ENCODE measurements at regions not wholly inside any gene's neighbourhood (a gene's known extent, or its start where the extent isn't known, plus 50 kb on each side); places are given as distances from the start of the nearest gene placed in this dataset.

DNA sequence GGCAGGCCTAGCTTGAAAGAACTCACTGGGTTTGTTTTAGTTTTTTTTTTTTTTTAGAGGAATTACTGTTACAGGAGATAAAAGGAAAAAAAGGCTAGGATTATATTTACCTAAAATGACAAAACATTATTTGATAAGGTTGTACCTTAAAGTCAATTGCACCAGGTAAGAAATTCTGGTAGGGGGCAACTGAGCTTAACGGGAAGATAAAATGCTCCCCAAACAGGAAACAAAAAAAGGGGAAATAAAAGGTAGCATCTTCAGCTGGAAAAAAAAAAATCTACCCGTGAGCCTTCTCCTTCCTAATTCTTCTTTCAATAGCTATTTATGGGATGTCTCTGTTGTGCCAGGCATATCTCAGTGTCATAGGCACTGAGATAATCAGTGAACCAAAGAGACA is 164.5 kb downstream of the PIK3R1 start:
- DNase-seq = no peak

DNA sequence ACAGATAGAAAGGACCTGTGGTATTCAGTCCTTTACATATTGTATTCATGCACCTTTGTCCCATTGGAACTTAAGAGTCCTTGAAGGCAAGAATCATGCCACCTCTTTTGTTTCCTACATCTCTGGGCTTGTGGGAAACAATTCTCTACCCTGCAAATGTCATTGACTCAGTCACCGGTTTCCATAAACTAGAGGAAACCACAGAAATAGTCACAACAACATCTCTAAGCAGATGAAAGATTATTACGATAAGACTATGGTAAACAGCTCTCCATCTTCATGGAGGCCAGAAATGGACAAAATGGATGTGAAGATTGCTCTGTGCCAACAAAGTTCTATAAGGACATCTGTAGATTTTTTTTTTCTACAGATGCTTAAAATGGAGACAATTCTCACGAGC is 165.5 kb downstream of the PIK3R1 start:
- DNase-seq = no peak

DNA sequence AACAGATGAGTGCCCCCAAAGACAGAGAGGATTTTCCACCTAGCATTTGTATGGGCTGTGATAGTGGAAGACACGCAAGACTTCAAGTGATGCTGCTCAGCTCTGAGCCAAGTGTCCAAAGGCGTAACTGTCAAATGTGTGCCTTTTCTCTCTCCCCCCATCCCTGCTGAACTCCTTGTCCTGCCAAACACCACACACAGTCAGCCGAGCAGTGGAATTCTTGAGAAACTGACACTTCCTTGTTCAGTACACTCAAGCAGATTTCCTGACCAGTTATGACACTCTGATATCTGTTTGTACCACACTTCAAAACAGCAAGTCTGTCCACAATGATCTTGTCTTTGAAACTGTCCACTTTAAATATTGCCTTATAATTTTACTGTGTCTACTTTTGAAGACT is 166.4 kb downstream of the PIK3R1 start:
- no peak for DNase-seq

- no peak for DNase-seq
These were observed 167.1 kb downstream of the PIK3R1 start for GRCh38 chr5:68382640-68383039.

DNA sequence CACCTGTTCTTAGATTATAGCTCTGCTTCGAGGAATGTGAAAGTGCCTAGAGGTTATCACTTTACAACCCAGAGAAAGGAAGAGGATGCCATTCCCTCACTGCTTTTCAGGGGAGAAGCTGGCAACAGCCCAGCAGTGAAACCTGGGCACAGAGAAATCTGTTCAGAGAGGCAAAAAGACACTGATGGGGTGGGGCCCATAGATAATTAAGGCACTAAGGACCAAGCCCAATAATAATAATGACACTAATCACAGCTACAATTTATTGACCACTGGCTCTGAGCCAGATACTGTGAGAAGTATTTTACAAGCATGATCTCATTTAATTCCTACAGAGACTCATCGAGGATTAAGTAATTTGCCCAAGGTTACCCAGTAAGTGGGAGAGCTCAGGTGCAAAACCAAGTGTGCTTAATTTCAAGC is 168.3 kb downstream of the PIK3R1 start:
- DNase-seq = no peak

DNA sequence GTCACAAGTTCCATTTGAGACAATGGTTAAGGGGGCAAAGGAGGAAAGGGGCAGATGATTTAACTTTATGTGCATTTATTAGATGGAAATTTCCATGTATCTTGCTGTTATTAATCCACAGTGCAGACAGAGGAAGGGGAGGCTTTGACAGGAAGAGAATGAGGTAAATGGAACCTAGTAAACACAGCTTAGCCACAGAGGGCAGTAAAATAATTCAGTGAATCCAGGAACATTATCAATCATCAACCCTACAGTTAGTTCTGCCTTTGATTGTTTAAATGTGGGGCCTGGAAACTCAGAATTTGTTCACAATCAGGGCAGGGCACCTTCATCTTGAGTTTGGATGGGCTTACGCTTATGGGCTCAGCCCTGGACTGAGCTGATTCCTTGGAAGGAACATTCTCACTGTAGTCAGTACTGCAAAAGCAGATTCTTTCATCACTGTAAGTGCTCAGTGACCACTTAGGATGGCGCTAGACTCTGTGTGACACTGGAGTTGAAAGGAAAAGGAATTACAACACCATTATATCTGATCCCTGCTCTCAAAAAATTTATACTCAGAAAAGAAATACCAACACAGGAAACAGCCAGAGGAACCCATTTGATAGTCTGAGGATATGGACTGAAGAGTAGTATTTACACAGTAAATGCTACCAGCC is 169.5 kb downstream of the PIK3R1 start:
- DNase-seq = no peak

DNA sequence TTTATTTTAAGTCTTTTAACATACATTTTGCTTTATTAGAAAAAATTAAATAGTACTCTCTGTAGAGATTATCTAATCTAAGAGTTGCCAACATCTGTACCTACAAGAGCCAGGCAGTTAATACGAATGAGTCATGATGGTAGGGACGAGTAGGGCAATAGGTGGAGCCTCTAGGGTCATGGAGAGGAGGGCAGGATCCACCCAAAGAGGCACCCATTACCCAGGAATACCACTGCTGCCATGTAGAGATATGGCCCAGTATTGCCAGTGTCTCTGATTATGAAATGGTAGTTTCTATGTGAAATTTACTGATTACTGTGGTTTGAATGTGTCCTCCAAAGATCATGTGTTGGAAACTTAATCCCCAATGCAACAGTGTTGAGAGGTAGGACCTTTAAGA is 170.4 kb downstream of the PIK3R1 start:
- DNase-seq = no peak

DNA sequence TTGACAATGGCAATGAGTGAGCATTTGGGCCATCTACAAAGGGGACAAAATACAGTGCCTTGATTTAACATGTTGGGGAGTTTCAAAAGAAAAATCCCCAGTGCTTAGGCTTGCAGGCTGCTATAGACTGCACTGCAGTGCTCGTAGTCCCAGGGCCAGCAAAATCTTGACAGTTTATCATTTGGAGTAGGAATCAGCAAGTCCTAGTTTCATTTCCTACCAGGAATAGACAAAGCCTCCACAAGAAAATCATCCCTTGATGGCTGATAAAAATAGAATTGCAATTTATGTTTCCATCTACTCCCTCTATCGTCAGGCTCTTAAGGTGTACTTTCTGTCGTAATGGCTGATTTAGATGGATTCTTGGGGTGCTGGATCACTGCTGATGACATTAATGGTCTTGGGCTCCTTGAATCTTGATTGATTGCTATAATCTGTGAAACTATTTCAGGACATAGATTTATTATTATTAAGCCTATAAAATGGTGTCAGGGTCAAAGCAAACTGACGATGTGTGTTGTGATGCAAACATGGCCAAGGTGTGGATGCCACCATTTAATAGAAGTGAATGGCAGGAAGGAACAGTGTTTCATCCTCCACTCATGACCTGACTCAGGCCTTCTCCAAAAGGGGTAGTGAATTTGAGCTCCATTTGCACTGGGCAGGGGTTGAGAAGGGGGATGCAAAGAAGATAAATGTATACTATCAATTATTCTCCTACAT is 171.7 kb downstream of the PIK3R1 start:
- no peak for DNase-seq

- no peak for DNase-seq
These were observed 174.1 kb downstream of the PIK3R1 start for GRCh38 chr5:68389618-68390017.

GRCh38 chr5:68392617-68393016 is 177.1 kb downstream of the PIK3R1 start:
- DNase-seq = no peak

GRCh38 chr5:68395302-68395701 is 179.7 kb downstream of the PIK3R1 start:
- DNase-seq = no peak

GRCh38 chr5:68395926-68396511 is 180.5 kb downstream of the PIK3R1 start:
- no peak for DNase-seq

DNA sequence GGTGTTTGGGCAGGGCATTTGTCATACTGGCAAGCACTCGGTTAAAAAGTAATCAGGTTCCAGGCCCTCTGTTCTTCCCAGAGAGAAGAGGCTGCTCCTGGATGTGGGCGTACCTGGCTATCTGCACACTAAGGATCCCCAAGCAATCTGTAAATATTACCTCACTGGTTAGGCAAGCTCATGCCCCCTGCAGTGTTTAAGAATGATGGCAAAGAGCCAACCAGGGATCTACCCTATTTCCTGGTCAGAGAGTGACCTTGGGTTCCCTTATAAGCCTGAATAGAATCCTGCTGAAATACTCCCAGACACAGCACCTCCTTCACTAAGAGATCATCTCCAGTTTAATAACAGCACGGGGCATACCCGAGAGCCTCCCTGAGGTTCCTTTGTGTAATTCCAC is 181.2 kb downstream of the PIK3R1 start:
- no peak for DNase-seq

DNA sequence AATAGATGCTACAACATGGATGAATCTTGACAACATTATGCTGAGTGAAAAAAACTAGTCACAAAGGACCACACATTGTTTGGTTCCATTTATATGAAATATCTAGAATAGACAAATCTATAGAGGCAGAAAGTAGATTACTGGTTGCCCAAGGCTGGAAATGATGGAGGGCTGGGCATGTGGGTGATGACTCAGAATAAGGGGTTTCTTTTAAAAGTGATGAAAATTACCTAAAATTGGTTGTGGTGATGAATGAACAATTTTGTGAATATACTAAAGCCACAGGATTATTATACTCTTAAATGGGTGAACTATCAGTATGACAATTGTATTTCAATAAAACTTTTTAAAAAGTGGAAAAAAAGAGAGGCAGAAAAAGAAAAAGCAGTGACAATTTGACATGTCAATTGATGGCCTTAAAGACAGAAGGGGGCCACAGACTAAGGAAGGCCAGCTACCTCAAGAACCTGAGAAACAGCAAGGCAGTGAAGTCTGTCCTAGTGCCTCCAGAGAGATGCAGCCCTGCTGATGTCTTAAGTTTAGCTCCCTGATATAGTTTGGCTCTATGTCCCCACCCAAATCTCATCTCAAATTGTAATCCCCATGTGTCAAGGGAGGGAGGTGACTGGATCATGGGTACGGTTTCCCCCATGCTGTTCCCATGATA is 182.7 kb downstream of the PIK3R1 start:
- DNase-seq = no peak

DNA sequence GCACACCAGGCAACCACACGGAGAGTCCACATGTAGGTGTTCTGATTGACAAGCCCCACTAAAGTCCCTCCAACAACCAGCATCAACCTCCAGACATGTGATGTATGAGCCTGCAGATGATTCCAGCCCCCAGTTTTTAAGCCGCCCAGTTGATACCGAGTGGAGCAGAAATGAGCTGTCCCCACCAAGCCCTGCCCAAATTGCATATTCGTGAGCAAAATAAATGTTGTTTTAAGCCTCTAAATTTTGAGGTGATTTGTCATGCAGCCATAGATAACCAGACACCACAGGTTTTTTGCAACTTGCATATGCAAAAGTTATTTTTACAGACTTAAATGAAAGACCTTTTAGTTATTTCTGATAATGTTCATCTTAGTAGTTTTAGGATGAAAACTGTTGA is 187.7 kb downstream of the PIK3R1 start:
- no peak for DNase-seq

GRCh38 chr5:68404246-68404645 is 188.7 kb downstream of the PIK3R1 start:
- no peak for DNase-seq

- DNase-seq = no peak
These were observed 189.6 kb downstream of the PIK3R1 start for GRCh38 chr5:68405026-68405684.

DNA sequence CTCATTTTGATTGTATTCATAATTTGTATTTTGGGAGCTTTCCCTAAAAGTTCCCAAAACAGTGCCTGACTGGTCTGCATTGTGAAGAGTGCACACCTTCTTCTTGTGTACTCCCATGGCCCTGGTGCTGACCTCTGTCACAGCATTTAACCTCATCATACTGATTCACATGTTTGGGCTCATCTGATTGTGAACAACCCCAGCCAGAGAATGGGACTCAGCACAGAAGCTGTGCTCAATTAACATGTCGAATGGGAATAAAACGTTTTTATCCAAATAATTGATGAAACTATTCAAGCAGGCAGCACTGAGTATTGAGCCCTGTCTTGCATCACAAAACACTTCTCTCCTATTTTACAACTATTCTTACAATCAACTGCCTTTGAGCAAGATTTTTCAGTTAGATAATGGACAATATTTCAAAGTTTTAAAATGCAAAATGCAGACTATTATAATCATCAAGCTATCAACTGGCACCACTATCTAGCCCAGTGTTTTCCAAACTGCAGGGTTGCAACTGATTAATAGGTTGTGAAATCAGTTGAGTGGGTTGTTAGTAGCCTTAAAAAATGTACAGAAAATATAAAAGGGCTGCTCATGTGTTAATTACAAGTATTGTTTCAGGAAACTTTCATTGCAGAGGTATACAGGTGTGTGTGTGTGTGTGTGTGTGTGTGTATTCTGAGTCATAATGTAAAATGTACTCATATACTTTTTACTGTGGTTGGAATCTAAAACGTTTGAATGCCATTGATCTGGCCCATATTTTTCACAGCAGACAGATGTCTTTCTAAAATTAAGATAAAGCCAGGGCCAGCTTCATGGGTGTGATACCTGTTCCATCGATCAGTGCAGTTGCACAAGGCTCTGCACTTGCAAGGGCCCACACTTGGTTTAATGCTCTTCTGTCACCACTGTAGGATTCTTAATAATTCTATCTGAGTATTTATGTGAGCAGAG is 190.5 kb downstream of the PIK3R1 start:
- DNase-seq = no peak

- DNase-seq = no peak
These were observed 191.2 kb downstream of the PIK3R1 start for GRCh38 chr5:68406767-68407241.

DNA sequence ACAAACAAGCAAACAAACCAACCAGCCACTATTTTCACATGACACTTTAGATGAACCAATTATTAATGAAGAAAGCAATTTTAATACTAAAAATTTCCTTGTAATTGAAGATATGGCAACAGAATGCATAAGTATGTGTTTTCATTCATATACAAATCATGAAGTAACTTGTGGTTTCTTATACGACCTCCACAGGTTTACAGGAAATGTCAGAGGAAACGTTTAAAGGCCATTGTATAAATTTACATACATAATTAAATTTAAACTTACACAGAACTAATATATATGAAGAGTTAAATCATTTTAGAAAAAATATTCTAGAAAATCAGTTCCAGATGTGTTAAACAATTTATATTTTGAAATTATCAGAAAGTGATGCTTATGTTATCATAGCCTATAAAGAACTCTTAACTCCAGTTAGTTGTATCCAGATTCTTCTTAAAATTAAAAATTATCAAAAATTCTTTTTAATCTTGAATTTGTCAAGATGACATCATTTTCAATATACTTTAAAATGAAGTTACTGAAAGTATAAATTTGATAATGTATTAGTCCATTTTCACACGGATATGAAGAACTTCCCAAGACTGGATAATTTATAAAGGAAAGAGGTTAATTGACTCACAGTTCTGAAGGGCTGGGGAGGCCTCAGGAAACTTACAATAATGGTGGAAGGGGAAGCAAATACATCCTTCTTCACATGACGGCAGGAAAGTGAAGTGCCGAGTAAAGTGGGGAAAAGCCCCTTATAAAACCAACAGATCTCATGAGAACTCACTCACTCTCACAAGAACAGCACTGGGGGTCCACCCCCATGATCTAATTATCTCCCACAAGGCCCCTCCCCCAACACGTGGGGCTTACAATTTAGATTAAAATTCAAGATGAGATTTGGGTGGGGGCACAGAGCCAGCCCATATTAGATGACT is 192.0 kb downstream of the PIK3R1 start:
- DNase-seq = no peak

GRCh38 chr5:68408345-68408871 is 192.9 kb downstream of the PIK3R1 start:
- DNase-seq = no peak
